ENCODE measurements at regions not wholly inside any gene's neighbourhood (a gene's known extent, or its start where the extent isn't known, plus 50 kb on each side); places are given as distances from the start of the nearest gene placed in this dataset.

GRCh38 chr7:46488607-46489006, 567.5 kb upstream of the IGFBP3 start:
- TF ChIP-seq CTCF (IDR thresholded peaks at IDR 0.05) (no peak), POLR2A (IDR thresholded peaks at IDR 0.05) (no peak)
